HG03521 (cell line): ENCODE measurements at regions not wholly inside any gene's neighbourhood (a gene's known extent, or its start where the extent isn't known, plus 50 kb on each side); places are given as distances from the start of the nearest gene placed in this dataset.
A peak's percentile ranks its signal among the peaks of the same experiment; 100 is the strongest.
"Not testable (repeated sequence)": the region's sequence is repeated elsewhere in the genome, so short reads cannot be mapped to it uniquely, and the experiment has no call there.

Source experiments
- ATAC-seq: cut with Tn5 transposase; IDR thresholded peaks from one replicate; pipeline ENCODE4 v1.9.1; 2021; ENCODE audit warnings: mild to moderate bottlenecking, moderate library complexity; ENCODE audit not compliant: unreplicated experiment

GRCh38 chr5:100249884-100250269 is 285.3 kb upstream of the FAM174A start:
- ATAC-seq, result no peak

GRCh38 chr5:100249211-100249883 is 285.8 kb upstream of the FAM174A start:
- ATAC-seq, result no peak

- no peak for ATAC-seq
Measured at GRCh38 chr5:100232736-100233135, 302.4 kb upstream of the FAM174A start.

GRCh38 chr5:100188778-100189177 is 346.4 kb upstream of the FAM174A start:
- no peak for ATAC-seq

GRCh38 chr5:100188339-100188738 is 346.8 kb upstream of the FAM174A start:
- no peak for ATAC-seq

- no peak for ATAC-seq
Measured at GRCh38 chr5:100186181-100186580, 349.0 kb upstream of the FAM174A start.

GRCh38 chr5:100182402-100182801 is 352.8 kb upstream of the FAM174A start:
- no peak for ATAC-seq

GRCh38 chr5:100175346-100175745 is 359.8 kb upstream of the FAM174A start:
- no peak for ATAC-seq

GRCh38 chr5:100165309-100165708 is 369.9 kb upstream of the FAM174A start:
- ATAC-seq, result peak; percentile 100

GRCh38 chr5:100161868-100162267 is 373.3 kb upstream of the FAM174A start:
- ATAC-seq, result no peak

- ATAC-seq, result no peak
Measured at GRCh38 chr5:100157066-100157465, 378.1 kb upstream of the FAM174A start.

GRCh38 chr5:100148239-100148638 is 386.9 kb upstream of the FAM174A start:
- no peak for ATAC-seq

- ATAC-seq, result no peak
Measured at GRCh38 chr5:100142607-100143006, 392.6 kb upstream of the FAM174A start.

- ATAC-seq, result no peak
Measured at GRCh38 chr5:100131161-100131560, 404.0 kb upstream of the FAM174A start.

GRCh38 chr5:100130307-100130706 is 404.9 kb upstream of the FAM174A start:
- no peak for ATAC-seq

GRCh38 chr5:100119903-100120302 is 415.3 kb upstream of the FAM174A start:
- no peak for ATAC-seq

- ATAC-seq, result no peak
Measured at GRCh38 chr5:100110497-100110896, 424.7 kb upstream of the FAM174A start.

GRCh38 chr5:100108883-100109282 is 426.3 kb upstream of the FAM174A start:
- no peak for ATAC-seq

GRCh38 chr5:100103592-100104119 is 431.5 kb upstream of the FAM174A start:
- ATAC-seq, result not testable (repeated sequence)

GRCh38 chr5:100101466-100101865 is 433.7 kb upstream of the FAM174A start:
- ATAC-seq, result not testable (repeated sequence)

GRCh38 chr5:100096328-100096727 is 438.8 kb upstream of the FAM174A start:
- ATAC-seq, result not testable (repeated sequence)

- ATAC-seq, result not testable (repeated sequence)
Measured at GRCh38 chr5:100080703-100081102, 454.5 kb upstream of the FAM174A start.

- not testable (repeated sequence) for ATAC-seq
Measured at GRCh38 chr5:100079163-100079562, 456.0 kb upstream of the FAM174A start.
